AG04450 (cell line): ENCODE measurements at regions not wholly inside any gene's neighbourhood (a gene's known extent, or its start where the extent isn't known, plus 50 kb on each side); places are given as distances from the start of the nearest gene placed in this dataset.

Experiments
- CTCF ChIA-PET: fragments of 300-600, 350-600 bp; formaldehyde crosslinking; extraction: SDS; loops from one replicate; lab custom pipeline; 2022; ENCODE audit warnings: antibody characterized with exemption, inconsistent platforms; lab: Charles Lee
- POLR2A ChIA-PET: fragments of 350-600 bp; formaldehyde crosslinking; extraction: SDS; loops from one replicate; lab custom pipeline; 2021; ENCODE audit warnings: antibody characterized with exemption, inconsistent platforms; lab: Yijun Ruan, JAX
- DNase-seq: peaks from one replicate; pipeline ENCODE4 v3.0.0-alpha.2; 2011; ENCODE audit warnings: low read depth, low spot score
- H3K27ac ChIP-seq: one replicate; pipeline ENCODE4 v1.5.1; 2012; ENCODE audit warnings: low read depth, low read length, control low read depth
- H3K27me3 ChIP-seq: one replicate; pipeline ENCODE4 v1.6.0; 2012; ENCODE audit warnings: low read length; ENCODE audit not compliant: control insufficient read depth, insufficient read depth
- H3K4me3 ChIP-seq: 2 replicates; pipeline ENCODE4 v1.5.1; 2011; ENCODE audit warnings: mild to moderate bottlenecking, low read depth, low read length, control low read depth
- H3K9me3 ChIP-seq: 2 replicates; pipeline ENCODE4 v1.5.1; 2012; ENCODE audit warnings: low read length; ENCODE audit not compliant: control insufficient read depth, insufficient read depth
- TF ChIP-seq, protein P1 (sequence below): IDR thresholded peaks from 2 replicates; pipeline ENCODE4 v1.5.1; 2011; ENCODE audit warnings: low read depth, low read length, control low read depth, inconsistent platforms

DNA sequence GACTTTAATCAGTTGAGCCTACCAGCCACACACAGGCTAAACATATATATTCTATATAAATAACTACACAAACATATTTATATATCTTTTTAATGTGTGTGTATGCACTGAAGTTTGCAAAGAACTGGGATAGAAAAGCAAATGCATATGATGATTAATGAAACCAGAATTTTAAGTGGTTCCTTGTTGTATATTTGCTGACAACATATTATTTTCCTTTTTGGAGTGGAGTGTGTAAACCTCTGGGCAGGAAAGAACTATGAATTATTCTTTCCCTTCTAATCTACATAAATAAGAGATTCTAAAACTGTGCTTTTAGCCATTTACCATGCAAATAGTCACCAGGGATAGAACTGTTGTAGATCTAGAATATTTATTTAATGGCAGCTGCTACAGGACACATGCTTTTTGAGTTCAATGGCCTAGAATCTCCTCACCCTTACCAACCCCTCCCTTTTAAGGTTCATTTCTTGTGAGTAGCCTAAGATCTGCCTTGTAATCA is 187.6 kb downstream of the BACH1 start:
- Histone ChIP-seq H3K4me3 (no peak overlapping the region), H3K27me3 (no peaks in the 10 kb centered on the region), H3K27ac (no peak overlapping the region), H3K9me3 (no peaks in the 10 kb centered on the region)
- TF ChIP-seq, protein P1, sequence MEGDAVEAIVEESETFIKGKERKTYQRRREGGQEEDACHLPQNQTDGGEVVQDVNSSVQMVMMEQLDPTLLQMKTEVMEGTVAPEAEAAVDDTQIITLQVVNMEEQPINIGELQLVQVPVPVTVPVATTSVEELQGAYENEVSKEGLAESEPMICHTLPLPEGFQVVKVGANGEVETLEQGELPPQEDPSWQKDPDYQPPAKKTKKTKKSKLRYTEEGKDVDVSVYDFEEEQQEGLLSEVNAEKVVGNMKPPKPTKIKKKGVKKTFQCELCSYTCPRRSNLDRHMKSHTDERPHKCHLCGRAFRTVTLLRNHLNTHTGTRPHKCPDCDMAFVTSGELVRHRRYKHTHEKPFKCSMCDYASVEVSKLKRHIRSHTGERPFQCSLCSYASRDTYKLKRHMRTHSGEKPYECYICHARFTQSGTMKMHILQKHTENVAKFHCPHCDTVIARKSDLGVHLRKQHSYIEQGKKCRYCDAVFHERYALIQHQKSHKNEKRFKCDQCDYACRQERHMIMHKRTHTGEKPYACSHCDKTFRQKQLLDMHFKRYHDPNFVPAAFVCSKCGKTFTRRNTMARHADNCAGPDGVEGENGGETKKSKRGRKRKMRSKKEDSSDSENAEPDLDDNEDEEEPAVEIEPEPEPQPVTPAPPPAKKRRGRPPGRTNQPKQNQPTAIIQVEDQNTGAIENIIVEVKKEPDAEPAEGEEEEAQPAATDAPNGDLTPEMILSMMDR = no peak
- no peak for DNase-seq
- ChIA-PET POLR2A (no interaction called here), CTCF (no interaction called here)
